Prostate gland (tissue), 2 donors: ENCODE measurements at regions not wholly inside any gene's neighbourhood (a gene's known extent, or its start where the extent isn't known, plus 50 kb on each side); places are given as distances from the start of the nearest gene placed in this dataset.

Source experiments
- DNase-seq: peaks from one replicate; pipeline ENCODE4 v3.0.0-alpha.2; 2019; ENCODE audit warnings: low spot score
- H3K27ac ChIP-seq, 2 donors: fragments of 200-600 bp; sonication (generic); 2 replicates each; pipeline ENCODE4 v1.5.1; 2017 to 2019
- H3K27me3 ChIP-seq: fragments of 200-600 bp; sonication (generic); replicated peaks from 2 replicates; pipeline ENCODE4 v1.5.1; 2019; ENCODE audit not compliant: insufficient read depth
- H3K36me3 ChIP-seq, 2 donors: fragments of 200-600 bp; sonication (generic); 1 replicate in 1 of 2; 2 replicates in 1 of 2; pipeline versions ENCODE4 v1.5.1 to v1.8.1; 2017 to 2019
- H3K4me1 ChIP-seq: fragments of 200-600 bp; sonication (generic); replicated peaks from 2 replicates; pipeline ENCODE4 v1.5.1; 2019
- H3K4me3 ChIP-seq, 2 donors: fragments of 200-600 bp; sonication (generic); 2 replicates each; pipeline ENCODE4 v1.5.1; 2017 to 2019
- H3K9me3 ChIP-seq: fragments of 200-600 bp; sonication (generic); 2 replicates; pipeline ENCODE4 v1.5.1; 2017
- POLR2A ChIP-seq: fragments of 450-650 bp; IDR thresholded peaks from one replicate; pipeline ENCODE4 v1.6.1; 2016; ENCODE audit warnings: antibody characterized with exemption, mild to moderate bottlenecking
- POLR2AphosphoS5 ChIP-seq: sonication (generic); formaldehyde crosslinking; IDR thresholded peaks from one replicate; pipeline ENCODE4 v1.6.1; 2017; ENCODE audit warnings: antibody characterized with exemption
- WGBS: methylation state at CpG from one replicate; pipeline ENCODE4 v1.1.5; 2018; 5-methylcytosine and 5-hydroxymethylcytosine counted together
- intact Hi-C: fragments of 100-400 bp; cut with DNase I; formaldehyde crosslinking; loops from one replicate; pipeline ENCODE4 v1.14.2; 2022
- TF ChIP-seq, protein P1 (sequence below), 4 experiments: fragments of 200-600 bp in 2 of 4; fragments of 450-650 bp in 2 of 4; sonication (generic) in 2 of 4; IDR thresholded peaks; 1 replicate in 3 of 4; 2 replicates in 1 of 4; pipeline ENCODE4 v1.5.1; 2016 to 2019; ENCODE audit warnings: antibody characterized with exemption in 4 of 4, mild to moderate bottlenecking in 2 of 4, moderate library complexity in 2 of 4

DNA sequence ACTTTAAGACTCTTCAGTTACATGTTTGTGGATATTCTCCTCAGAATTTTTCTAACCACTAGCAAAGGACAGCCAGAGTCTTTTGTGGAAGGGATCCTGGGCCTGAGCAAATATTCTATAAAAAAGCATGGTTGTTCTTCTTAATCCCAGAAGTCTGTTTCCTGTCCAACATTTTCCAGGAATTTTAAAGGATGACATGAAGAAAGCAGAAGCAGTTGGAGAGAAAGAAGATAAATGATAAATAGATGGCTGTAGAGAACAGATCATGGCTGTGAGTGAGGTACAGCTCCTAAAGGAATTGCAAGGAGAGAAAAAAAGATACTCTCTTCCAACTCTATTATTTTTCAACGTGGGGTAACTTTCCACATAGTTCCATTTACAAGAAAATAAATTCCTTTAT lies 91.8 kb upstream of the STEAP4 start:
- H3K36me3 ChIP-seq = no peaks in the 10 kb centered on the region
- no peaks in the 10 kb centered on the region for H3K27me3 ChIP-seq
- H3K4me1 ChIP-seq = no peaks in the 10 kb centered on the region
- DNase-seq = no peak
- H3K4me3 ChIP-seq = no peak overlapping the region
- no peaks in the 10 kb centered on the region for H3K9me3 ChIP-seq
- TF ChIP-seq, protein P1, sequence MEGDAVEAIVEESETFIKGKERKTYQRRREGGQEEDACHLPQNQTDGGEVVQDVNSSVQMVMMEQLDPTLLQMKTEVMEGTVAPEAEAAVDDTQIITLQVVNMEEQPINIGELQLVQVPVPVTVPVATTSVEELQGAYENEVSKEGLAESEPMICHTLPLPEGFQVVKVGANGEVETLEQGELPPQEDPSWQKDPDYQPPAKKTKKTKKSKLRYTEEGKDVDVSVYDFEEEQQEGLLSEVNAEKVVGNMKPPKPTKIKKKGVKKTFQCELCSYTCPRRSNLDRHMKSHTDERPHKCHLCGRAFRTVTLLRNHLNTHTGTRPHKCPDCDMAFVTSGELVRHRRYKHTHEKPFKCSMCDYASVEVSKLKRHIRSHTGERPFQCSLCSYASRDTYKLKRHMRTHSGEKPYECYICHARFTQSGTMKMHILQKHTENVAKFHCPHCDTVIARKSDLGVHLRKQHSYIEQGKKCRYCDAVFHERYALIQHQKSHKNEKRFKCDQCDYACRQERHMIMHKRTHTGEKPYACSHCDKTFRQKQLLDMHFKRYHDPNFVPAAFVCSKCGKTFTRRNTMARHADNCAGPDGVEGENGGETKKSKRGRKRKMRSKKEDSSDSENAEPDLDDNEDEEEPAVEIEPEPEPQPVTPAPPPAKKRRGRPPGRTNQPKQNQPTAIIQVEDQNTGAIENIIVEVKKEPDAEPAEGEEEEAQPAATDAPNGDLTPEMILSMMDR (IDR thresholded peaks at IDR 0.05) = no peak
- TF ChIP-seq POLR2A (no peak), POLR2AphosphoS5 (no peak)
- intact Hi-C loops = no loop called here
- no peak overlapping the region for H3K27ac ChIP-seq
- WGBS = 30% methylated on average over 1 of the region's 1 CpG

DNA sequence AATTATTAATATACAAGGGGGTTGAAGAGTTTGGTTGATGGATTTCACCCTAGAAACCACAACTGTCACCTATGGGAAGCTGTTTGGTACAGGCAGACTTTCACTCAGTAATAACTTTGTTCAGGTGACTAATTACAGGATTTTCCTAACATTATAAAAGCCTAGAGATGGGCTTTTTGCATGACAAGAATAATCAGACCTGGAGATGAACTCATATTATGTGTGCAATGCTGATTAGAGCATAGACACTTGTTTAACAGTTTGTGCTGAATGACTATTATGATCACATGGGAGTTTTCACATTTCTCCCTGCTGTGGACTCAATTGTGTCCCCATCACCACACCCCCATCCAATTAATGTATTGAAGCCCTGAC lies 90.2 kb upstream of the STEAP4 start:
- TF ChIP-seq POLR2AphosphoS5 (no peak), POLR2A (no peak)
- TF ChIP-seq, protein P1 (IDR thresholded peaks at IDR 0.05) = no peak
- no peak for DNase-seq
- Histone ChIP-seq H3K9me3 (no peaks in the 10 kb centered on the region), H3K4me3 (no peak overlapping the region), H3K27ac (no peak overlapping the region), H3K27me3 (no peaks in the 10 kb centered on the region), H3K36me3 (no peaks in the 10 kb centered on the region), H3K4me1 (no peaks in the 10 kb centered on the region)
- intact Hi-C loops = no loop called here

DNA sequence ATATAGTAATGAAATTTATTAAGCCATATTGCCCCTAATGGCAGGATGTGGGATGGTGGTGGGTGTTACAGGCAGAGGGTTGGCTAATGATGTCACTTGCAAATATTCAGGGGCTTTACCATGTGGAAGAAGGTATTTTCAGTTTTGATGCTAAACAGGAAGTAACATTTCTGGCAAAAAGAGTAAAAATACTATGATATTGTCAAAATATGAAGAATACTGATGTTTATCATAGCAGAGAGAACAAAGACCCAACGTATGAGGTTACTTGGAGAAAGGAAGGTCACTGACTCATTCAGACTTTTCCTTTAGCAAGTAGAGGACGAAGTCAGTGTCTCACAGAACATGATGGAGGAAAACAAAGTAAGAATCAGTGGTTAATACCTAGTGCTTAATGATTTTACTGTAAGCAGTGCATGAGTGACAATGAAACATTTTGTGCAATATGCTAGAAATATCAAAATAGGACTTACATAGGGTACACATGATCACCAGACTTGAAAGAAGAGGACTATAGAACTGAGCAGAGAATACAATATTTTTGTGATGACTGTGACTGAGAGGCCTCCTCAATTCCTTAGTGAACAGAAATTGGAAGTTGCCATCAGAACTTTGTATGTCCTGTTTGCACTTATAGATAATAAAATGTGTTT lies 89.7 kb upstream of the STEAP4 start:
- H3K27ac ChIP-seq = no peak overlapping the region
- no peaks in the 10 kb centered on the region for H3K27me3 ChIP-seq
- H3K36me3 ChIP-seq = no peaks in the 10 kb centered on the region
- H3K4me1 ChIP-seq = no peaks in the 10 kb centered on the region
- TF ChIP-seq POLR2A (no peak), POLR2AphosphoS5 (no peak)
- TF ChIP-seq, protein P1 (IDR thresholded peaks at IDR 0.05) = no peak
- no peaks in the 10 kb centered on the region for H3K9me3 ChIP-seq
- no peak overlapping the region for H3K4me3 ChIP-seq
- DNase-seq = no peak
- WGBS = 75% methylated on average over 2 of the region's 2 CpGs
- intact Hi-C loops = no loop called here

DNA sequence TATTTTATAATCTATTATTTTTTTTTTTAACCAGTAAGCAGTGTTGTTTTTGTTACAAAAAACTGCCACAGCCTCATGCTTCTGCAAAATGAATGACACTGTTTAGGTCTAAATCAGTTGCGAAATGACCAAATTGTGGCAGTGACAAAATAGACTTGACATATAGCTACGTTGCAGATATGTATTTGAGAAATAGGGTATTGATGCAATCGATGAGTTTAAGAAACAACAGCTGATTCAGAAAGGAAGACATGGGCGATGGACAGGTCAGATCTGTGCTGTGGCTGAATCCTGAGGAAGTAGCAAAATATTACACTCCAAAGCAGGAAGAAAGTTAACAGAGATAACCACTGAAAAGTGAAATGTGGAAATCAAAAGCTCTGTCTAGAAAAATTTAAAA lies 89.0 kb upstream of the STEAP4 start:
- H3K4me1 ChIP-seq = no peaks in the 10 kb centered on the region
- no peak overlapping the region for H3K27ac ChIP-seq
- 75% methylated on average over 4 of the region's 4 CpGs for WGBS
- DNase-seq = no peak
- no peaks in the 10 kb centered on the region for H3K9me3 ChIP-seq
- H3K36me3 ChIP-seq = no peaks in the 10 kb centered on the region
- no peak overlapping the region for H3K4me3 ChIP-seq
- TF ChIP-seq POLR2A = no peak
- no peak for TF ChIP-seq POLR2AphosphoS5
- TF ChIP-seq, protein P1 (IDR thresholded peaks at IDR 0.05) = no peak
- intact Hi-C loops = no loop called here
- H3K27me3 ChIP-seq = no peaks in the 10 kb centered on the region

DNA sequence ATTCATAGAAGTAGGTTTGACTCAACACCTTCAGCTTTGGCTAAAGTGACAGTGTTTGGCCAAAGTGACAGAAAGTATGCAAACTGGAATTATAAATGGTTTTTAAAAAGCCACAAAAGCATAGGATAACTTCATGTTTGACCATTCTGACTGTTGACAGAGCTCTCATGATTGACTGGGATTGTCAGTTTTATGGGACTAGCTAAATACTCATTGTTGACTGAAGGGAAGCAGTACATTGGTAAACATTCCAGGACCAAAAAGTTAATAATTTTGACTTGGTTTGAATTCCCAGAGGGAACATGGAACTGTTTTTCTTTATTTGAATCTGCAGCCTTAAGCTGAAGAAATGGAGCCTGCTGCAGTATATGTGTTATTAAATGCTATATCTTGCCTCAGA lies 84.6 kb upstream of the STEAP4 start:
- Histone ChIP-seq H3K9me3 (no peaks in the 10 kb centered on the region), H3K4me3 (no peak overlapping the region), H3K36me3 (no peaks in the 10 kb centered on the region), H3K27me3 (no peaks in the 10 kb centered on the region), H3K27ac (no peak overlapping the region), H3K4me1 (no peaks in the 10 kb centered on the region)
- intact Hi-C loops = no loop called here
- no peak for TF ChIP-seq POLR2A
- peak; percentile 28 for TF ChIP-seq POLR2AphosphoS5
- TF ChIP-seq, protein P1 (IDR thresholded peaks at IDR 0.05) = no peak
- no peak for DNase-seq
